K562 (cell line): ENCODE measurements at regions not wholly inside any gene's neighbourhood (a gene's known extent, or its start where the extent isn't known, plus 50 kb on each side); places are given as distances from the start of the nearest gene placed in this dataset.

ENCODE experiments used
- ATAC-seq: fragments of 200-7000 bp; cut with Tn5 transposase; 3 replicates; pipeline ENCODE4 v1.9.1; 2020; ENCODE audit warnings: moderate library complexity
- BruUV-seq: library from RNA; stranded (reverse); fragments of 400-500 nt; replicated peaks from 2 replicates; lab custom pipeline; 2021; lab: Mats Ljungman, UMichigan
- CTCF ChIA-PET: fragments of 300-600 bp; formaldehyde crosslinking; extraction: SDS; loops from one replicate; lab custom pipeline; 2021; ENCODE audit warnings: low intra/inter-chr PET ratio; lab: Yijun Ruan, JAX
- POLR2A ChIA-PET: fragments of 300-600, 350-650 bp; sonication (Branson Sonifier 250); formaldehyde crosslinking; extraction: SDS; loops from one replicate; lab custom pipeline; 2021; ENCODE audit warnings: antibody characterized with exemption, inconsistent platforms; lab: Yijun Ruan, JAX
- DNase-seq, 4 experiments: peaks; one replicate each; pipeline versions ENCODE4 v3.0.0 to v3.0.0-alpha.2; 2011 to 2018; ENCODE audit warnings: low spot score in 3 of 4, mixed read lengths in 3 of 4; ENCODE audit errors: extremely low read depth in 1 of 4
- FAIRE-seq: peaks from 2 replicates; lab custom pipeline; 2011; peaks lifted over from hg19 to GRCh38; lab: Jason Lieb, UNC
- H2AFZ ChIP-seq: 2 replicates; pipeline ENCODE4 v1.6.0; 2011; ENCODE audit warnings: low read depth, low read length, control low read depth, inconsistent platforms
- H3K27ac ChIP-seq: fragments of 200-600 bp; 3 replicates; pipeline ENCODE4 v1.8.0; 2011; ENCODE audit warnings: low read depth, mild to moderate bottlenecking, control low read depth, inconsistent platforms, low read length, moderate library complexity, mixed read lengths; ENCODE audit errors: extremely low read depth
- H3K27me3 ChIP-seq, 2 experiments: fragments of 300-600 bp in 1 of 2; 2 replicates in 1 of 2; 3 replicates in 1 of 2; pipeline versions ENCODE4 v1.6.0 to v1.8.0; 2011; ENCODE audit warnings: inconsistent platforms in 2 of 2, low read length in 2 of 2, mild to moderate bottlenecking in 1 of 2, mixed read lengths in 1 of 2, moderate library complexity in 1 of 2; ENCODE audit not compliant: control insufficient read depth in 2 of 2, insufficient read depth in 2 of 2
- H3K36me3 ChIP-seq: fragments of 300-600 bp; 3 replicates; pipeline ENCODE4 v1.8.0; 2011; ENCODE audit warnings: mild to moderate bottlenecking, low read length, inconsistent platforms; ENCODE audit not compliant: control insufficient read depth, insufficient read depth
- H3K4me1 ChIP-seq, 2 experiments: fragments of 200-600 bp in 1 of 2; replicated peaks in 1 of 2; 2 replicates in 1 of 2; 3 replicates in 1 of 2; pipeline versions ENCODE4 v1.5.1 to v1.8.0; 2011; ENCODE audit warnings: inconsistent platforms in 2 of 2, low read length in 2 of 2, mild to moderate bottlenecking in 1 of 2, mixed read lengths in 1 of 2, moderate library complexity in 1 of 2; ENCODE audit not compliant: control insufficient read depth in 2 of 2, insufficient read depth in 2 of 2
- H3K4me2 ChIP-seq: 2 replicates; pipeline ENCODE4 v1.6.1; 2011; ENCODE audit warnings: low read length, control low read depth, inconsistent platforms, mixed read lengths; ENCODE audit not compliant: insufficient read depth
- H3K4me3 ChIP-seq: fragments of 200-600 bp; sonication (generic), shearing (Covaris generic); 2 replicates; pipeline ENCODE4 v1.5.1; 2016; ENCODE audit warnings: control low read depth, inconsistent platforms
- H3K79me2 ChIP-seq: fragments of 200-600 bp; 3 replicates; pipeline ENCODE4 v1.8.0; 2011; ENCODE audit warnings: low read length, inconsistent platforms; ENCODE audit not compliant: control insufficient read depth, insufficient read depth
- H3K9ac ChIP-seq, 2 experiments: 2 replicates each; pipeline versions ENCODE4 v1.6.0 to v1.6.1; 2011; ENCODE audit warnings: low read depth in 2 of 2, low read length in 2 of 2, control low read depth in 1 of 2, inconsistent platforms in 1 of 2, mild to moderate bottlenecking in 1 of 2, mixed read lengths in 1 of 2; ENCODE audit not compliant: insufficient read depth in 1 of 2
- H3K9me1 ChIP-seq: one replicate; pipeline ENCODE4 v1.6.0; 2011; ENCODE audit warnings: inconsistent platforms, mild to moderate bottlenecking, low read length, moderate library complexity; ENCODE audit not compliant: control insufficient read depth, insufficient read depth
- H3K9me3 ChIP-seq: replicated peaks from 2 replicates; pipeline ENCODE4 v1.5.1; 2011; ENCODE audit warnings: low read depth, low read length, inconsistent platforms; ENCODE audit not compliant: control insufficient read depth, insufficient read depth
- H4K20me1 ChIP-seq: replicated peaks from 2 replicates; pipeline ENCODE4 v1.6.1; 2011; ENCODE audit warnings: low read length, inconsistent platforms, mixed read lengths; ENCODE audit not compliant: control insufficient read depth, insufficient read depth
- L3MBTL2 ChIP-seq: fragments of 450-650 bp; IDR thresholded peaks from 2 replicates; pipeline ENCODE4 v1.6.1; 2016; ENCODE audit warnings: mild to moderate bottlenecking, moderate library complexity
- NR1H2 ChIP-seq: sonication (generic); formaldehyde crosslinking; IDR thresholded peaks from 2 replicates; pipeline ENCODE4 v1.4.0; 2020; ENCODE audit warnings: mild to moderate bottlenecking, missing genetic modification reagents
- NR2C1 ChIP-seq, 2 experiments: fragments of 450-650 bp; IDR thresholded peaks; 2 replicates each; pipeline ENCODE4 v1.6.1; 2017; ENCODE audit warnings: mild to moderate bottlenecking in 2 of 2, antibody characterized with exemption in 1 of 2, inconsistent platforms in 1 of 2, missing compliant biosample characterization in 1 of 2, missing genetic modification characterization in 1 of 2
- RBFOX2 ChIP-seq: fragments of 200-400 bp; formaldehyde crosslinking; IDR thresholded peaks from 2 replicates; pipeline ENCODE4 v1.6.1; 2017; ENCODE audit warnings: low read depth, mild to moderate bottlenecking, low read length, moderate library complexity
- TCF3 ChIP-seq: sonication (generic); formaldehyde crosslinking; IDR thresholded peaks from 2 replicates; pipeline ENCODE4 v1.4.0; 2020; ENCODE audit warnings: mild to moderate bottlenecking, missing genetic modification reagents
- WGBS: fragments of 100-300 bp; shearing (Covaris generic); methylation state at CpG from one replicate; pipeline ENCODE4 v1.1.6; 2016; ENCODE audit warnings: low coverage, mixed read lengths; ENCODE audit not compliant: insufficient coverage; ENCODE audit errors: missing lambda C conversion rate; 5-methylcytosine and 5-hydroxymethylcytosine counted together
- in situ Hi-C: fragments of 300-500 bp; cut with MboI; formaldehyde crosslinking; loops from 4 replicates; pipeline ENCODE4 v1.15.0; 2018; ENCODE audit warnings: inconsistent platforms, mixed read lengths
- intact Hi-C: fragments of 100-400 bp; cut with micrococcal nuclease; formaldehyde crosslinking; loops from 2 replicates; pipeline ENCODE4 v1.14.2; 2022
- TF ChIP-seq, protein P1 (sequence below): sonication (generic); formaldehyde crosslinking; IDR thresholded peaks from 2 replicates; pipeline ENCODE4 v1.8.1; 2023; ENCODE audit warnings: mild to moderate bottlenecking, missing genetic modification reagents
- TF ChIP-seq, protein P2 (sequence below): sonication (generic); formaldehyde crosslinking; IDR thresholded peaks from 2 replicates; pipeline ENCODE4 v1.8.1; 2023; ENCODE audit warnings: mild to moderate bottlenecking, missing genetic modification reagents, moderate library complexity
- TF ChIP-seq, protein P3 (sequence below): fragments of 250-450 bp; sonication (Bioruptor Pico); IDR thresholded peaks from 2 replicates; pipeline ENCODE4 v1.8.0; 2021; ENCODE audit warnings: borderline replicate concordance, mild to moderate bottlenecking, moderate library complexity; ENCODE audit not compliant: poor library complexity, severe bottlenecking

DNA sequence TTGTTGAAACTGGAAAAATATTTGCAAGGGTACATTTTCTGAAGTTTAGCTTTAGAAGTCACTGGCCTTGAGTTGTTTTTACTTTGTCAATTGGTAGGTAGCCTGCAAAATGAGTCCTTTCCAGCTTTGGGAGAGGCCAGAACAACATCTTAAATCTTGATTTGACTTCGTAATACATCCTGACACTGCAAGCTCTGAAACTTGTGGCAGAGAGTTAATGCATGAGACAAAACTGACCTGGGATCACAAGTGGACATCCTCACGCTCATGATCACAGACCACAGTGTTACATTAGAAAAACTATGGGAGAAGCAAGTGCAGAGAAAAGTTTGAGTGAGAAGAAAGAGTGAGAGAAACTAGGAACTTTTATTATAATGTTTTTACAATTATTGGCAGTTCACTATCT is 550.9 kb downstream of the USP25 start (continued):
- TF ChIP-seq, protein P1, sequence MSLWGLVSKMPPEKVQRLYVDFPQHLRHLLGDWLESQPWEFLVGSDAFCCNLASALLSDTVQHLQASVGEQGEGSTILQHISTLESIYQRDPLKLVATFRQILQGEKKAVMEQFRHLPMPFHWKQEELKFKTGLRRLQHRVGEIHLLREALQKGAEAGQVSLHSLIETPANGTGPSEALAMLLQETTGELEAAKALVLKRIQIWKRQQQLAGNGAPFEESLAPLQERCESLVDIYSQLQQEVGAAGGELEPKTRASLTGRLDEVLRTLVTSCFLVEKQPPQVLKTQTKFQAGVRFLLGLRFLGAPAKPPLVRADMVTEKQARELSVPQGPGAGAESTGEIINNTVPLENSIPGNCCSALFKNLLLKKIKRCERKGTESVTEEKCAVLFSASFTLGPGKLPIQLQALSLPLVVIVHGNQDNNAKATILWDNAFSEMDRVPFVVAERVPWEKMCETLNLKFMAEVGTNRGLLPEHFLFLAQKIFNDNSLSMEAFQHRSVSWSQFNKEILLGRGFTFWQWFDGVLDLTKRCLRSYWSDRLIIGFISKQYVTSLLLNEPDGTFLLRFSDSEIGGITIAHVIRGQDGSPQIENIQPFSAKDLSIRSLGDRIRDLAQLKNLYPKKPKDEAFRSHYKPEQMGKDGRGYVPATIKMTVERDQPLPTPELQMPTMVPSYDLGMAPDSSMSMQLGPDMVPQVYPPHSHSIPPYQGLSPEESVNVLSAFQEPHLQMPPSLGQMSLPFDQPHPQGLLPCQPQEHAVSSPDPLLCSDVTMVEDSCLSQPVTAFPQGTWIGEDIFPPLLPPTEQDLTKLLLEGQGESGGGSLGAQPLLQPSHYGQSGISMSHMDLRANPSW (CRISPR knock-in tag), result no peak
- TF ChIP-seq TCF3 (CRISPR knock-in tag) (no peak), L3MBTL2 (no peak), RBFOX2 (no peak)
- TF ChIP-seq, protein P2, sequence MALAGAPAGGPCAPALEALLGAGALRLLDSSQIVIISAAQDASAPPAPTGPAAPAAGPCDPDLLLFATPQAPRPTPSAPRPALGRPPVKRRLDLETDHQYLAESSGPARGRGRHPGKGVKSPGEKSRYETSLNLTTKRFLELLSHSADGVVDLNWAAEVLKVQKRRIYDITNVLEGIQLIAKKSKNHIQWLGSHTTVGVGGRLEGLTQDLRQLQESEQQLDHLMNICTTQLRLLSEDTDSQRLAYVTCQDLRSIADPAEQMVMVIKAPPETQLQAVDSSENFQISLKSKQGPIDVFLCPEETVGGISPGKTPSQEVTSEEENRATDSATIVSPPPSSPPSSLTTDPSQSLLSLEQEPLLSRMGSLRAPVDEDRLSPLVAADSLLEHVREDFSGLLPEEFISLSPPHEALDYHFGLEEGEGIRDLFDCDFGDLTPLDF (CRISPR knock-in tag), result no peak
- TF ChIP-seq, all 486 proteins: peak for 0

DNA sequence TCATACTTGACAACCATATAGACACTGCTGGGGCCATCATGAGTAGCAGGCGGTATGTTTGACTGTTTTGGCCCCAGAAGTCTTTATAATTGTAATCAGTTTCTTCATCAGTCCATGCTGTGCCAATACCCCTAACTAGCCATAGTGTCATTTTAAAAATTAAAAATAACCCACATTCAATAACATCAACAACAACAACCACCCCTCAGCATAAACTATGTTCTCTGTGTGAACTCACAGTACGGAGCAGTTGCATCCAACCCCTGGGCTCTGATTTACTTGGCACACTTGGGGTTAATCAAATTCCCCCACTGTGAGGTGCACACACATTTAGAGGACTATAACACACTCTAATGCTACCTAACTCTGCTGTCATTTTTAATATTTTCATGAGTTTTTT is 553.7 kb downstream of the USP25 start:
- no peaks in the 10 kb centered on the region for H3K36me3 ChIP-seq
- BruUV-seq, result no TSS peak
- in situ Hi-C loops, result no loop called here
- H3K79me2 ChIP-seq, result no peaks in the 10 kb centered on the region
- no peak for FAIRE-seq
- H4K20me1 ChIP-seq, result no peaks in the 10 kb centered on the region
- ChIA-PET CTCF (no interaction called here), POLR2A (no interaction called here)
- DNase-seq, result no peak
- H2AFZ ChIP-seq, result no peak overlapping the region
- WGBS, result 0% methylated on average over 2 of the region's 2 CpGs
- no peak overlapping the region for H3K9ac ChIP-seq
- H3K4me1 ChIP-seq, result no peaks in the 10 kb centered on the region
- no peak overlapping the region for H3K27ac ChIP-seq
- intact Hi-C loops, result no loop called here
- H3K9me1 ChIP-seq, result no peaks in the 10 kb centered on the region
- H3K4me3 ChIP-seq, result no peak overlapping the region
- no peak for ATAC-seq
- no peak overlapping the region for H3K4me2 ChIP-seq
- no peaks in the 10 kb centered on the region; the same call in 1 of the 2 replicates for H3K9me3 ChIP-seq
- H3K27me3 ChIP-seq, result no peaks in the 10 kb centered on the region
- TF ChIP-seq, protein P3, sequence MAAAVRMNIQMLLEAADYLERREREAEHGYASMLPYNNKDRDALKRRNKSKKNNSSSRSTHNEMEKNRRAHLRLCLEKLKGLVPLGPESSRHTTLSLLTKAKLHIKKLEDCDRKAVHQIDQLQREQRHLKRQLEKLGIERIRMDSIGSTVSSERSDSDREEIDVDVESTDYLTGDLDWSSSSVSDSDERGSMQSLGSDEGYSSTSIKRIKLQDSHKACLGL (CRISPR knock-in tag), result no peak
- TF ChIP-seq NR1H2 (CRISPR knock-in tag) (no peak), NR2C1 (IDR thresholded peaks at IDR 0.05) (no peak), NR2C1 (tag; IDR thresholded peaks at IDR 0.05) (no peak)
